ENCODE measurements at regions not wholly inside any gene's neighbourhood (a gene's known extent, or its start where the extent isn't known, plus 50 kb on each side); places are given as distances from the start of the nearest gene placed in this dataset.

GRCh38 chr9:107545036-107545435 is 55.5 kb upstream of the KLF4 start:
- H3K4me1 ChIP-seq (ENCODE audit: control insufficient read depth in 4 of 4, insufficient read depth in 4 of 4, low read length in 3 of 4) = peaks cover 12 to 29% (median 14%) of the 10 kb centered on the region in 4 donors
- no peak overlapping the region for H3K27ac ChIP-seq (ENCODE audit: low read depth in 1 of 2, low read length in 2 of 2)
- no peaks in the 10 kb centered on the region for H3K27me3 ChIP-seq (ENCODE audit: control insufficient read depth in 4 of 4, insufficient read depth in 4 of 4, low read length in 3 of 4)
- no peak overlapping the region for H3K4me3 ChIP-seq (ENCODE audit: low read depth in 1 of 3, low read length in 3 of 3)
- H3K36me3 ChIP-seq (ENCODE audit: control insufficient read depth in 4 of 4, insufficient read depth in 3 of 4, low read depth in 1 of 4, low read length in 3 of 4) = no peaks in the 10 kb centered on the region
- no peak overlapping the region for H3K9ac ChIP-seq (ENCODE audit: low read depth in 1 of 2, low read length in 2 of 2)
- TF ChIP-seq RAD21 (IDR thresholded peaks at IDR 0.05) = no peak
- TF ChIP-seq HNF4A (conservative IDR thresholded peaks at IDR 0.05) = no peak
- TF ChIP-seq FOXA1 (IDR thresholded peaks at IDR 0.05) = no peak
- no peak for TF ChIP-seq ATF3 (IDR thresholded peaks at IDR 0.05)
- TF ChIP-seq YY1 (IDR thresholded peaks at IDR 0.05) = no peak
- TF ChIP-seq CTCF (IDR thresholded peaks at IDR 0.05; ENCODE audit: low read depth, low read length, missing input control) = no peak
- no peak for TF ChIP-seq MAX (IDR thresholded peaks at IDR 0.05)
- no peak for TF ChIP-seq TAF1 (conservative IDR thresholded peaks at IDR 0.05)
- no peak for TF ChIP-seq ZBTB33 (IDR thresholded peaks at IDR 0.05)
- no peak for TF ChIP-seq GABPA (IDR thresholded peaks at IDR 0.05 in 1 of 2, conservative IDR thresholded peaks at IDR 0.05 in 1 of 2)
- no peak for TF ChIP-seq JUND (IDR thresholded peaks at IDR 0.05)
- TF ChIP-seq FOXA2 (IDR thresholded peaks at IDR 0.05) = no peak
- no peak for TF ChIP-seq RXRA (IDR thresholded peaks at IDR 0.05)
- TF ChIP-seq SP1 (IDR thresholded peaks at IDR 0.05) = no peak
- no peak for TF ChIP-seq NR2F2 (IDR thresholded peaks at IDR 0.05)
- no peak for TF ChIP-seq REST (IDR thresholded peaks at IDR 0.05)
- no peak for TF ChIP-seq HNF4G (IDR thresholded peaks at IDR 0.05)
- TF ChIP-seq EGR1 (IDR thresholded peaks at IDR 0.05; ENCODE audit: low read depth in 2 of 2) = no peak
- DNase-seq (ENCODE audit: low spot score) = no peak
- WGBS = 92% methylated on average over 3 of the region's 3 CpGs
- H3K9me3 ChIP-seq (ENCODE audit: control insufficient read depth in 4 of 4, low read length in 3 of 4) = no peaks in the 10 kb centered on the region
